Endometrial microvascular endothelial cells (primary cell): ENCODE measurements at regions not wholly inside any gene's neighbourhood (a gene's known extent, or its start where the extent isn't known, plus 50 kb on each side); places are given as distances from the start of the nearest gene placed in this dataset.

ENCODE experiments used
- in situ Hi-C: cut with HindIII; loops from 2 replicates; pipeline ENCODE4 v1.10.0; 2017; ENCODE audit warnings: low sequenced_read_pairs, low pct_unique_long_range_greater_than_20kb; ENCODE audit errors: inconsistent ontology term

- in situ Hi-C loops, result no loop called here
These were observed 72.0 kb downstream of the KCNF1 start for GRCh38 chr2:10983711-10984110.

- in situ Hi-C loops, result no loop called here
These were observed 72.8 kb downstream of the KCNF1 start for GRCh38 chr2:10984418-10985135.

- in situ Hi-C loops, result no loop called here
These were observed 73.5 kb downstream of the KCNF1 start for GRCh38 chr2:10985260-10985659.

GRCh38 chr2:10985901-10986535 lies 74.3 kb downstream of the KCNF1 start:
- in situ Hi-C loops, result no loop called here

- in situ Hi-C loops, result no loop called here
These were observed 75.7 kb downstream of the KCNF1 start for GRCh38 chr2:10987439-10987838.

- in situ Hi-C loops, result no loop called here
These were observed 76.1 kb downstream of the KCNF1 start for GRCh38 chr2:10987861-10988260.

GRCh38 chr2:10989151-10989550 lies 77.4 kb downstream of the KCNF1 start:
- in situ Hi-C loops, result no loop called here

GRCh38 chr2:10989782-10990181 lies 78.0 kb downstream of the KCNF1 start:
- in situ Hi-C loops, result no loop called here

- in situ Hi-C loops, result no loop called here
These were observed 78.9 kb downstream of the KCNF1 start for GRCh38 chr2:10990561-10991111.

GRCh38 chr2:10992023-10992791 lies 80.5 kb downstream of the KCNF1 start:
- in situ Hi-C loops, result no loop called here

GRCh38 chr2:10993001-10993481 lies 81.3 kb downstream of the KCNF1 start:
- in situ Hi-C loops, result no loop called here

- in situ Hi-C loops, result no loop called here
These were observed 83.7 kb downstream of the KCNF1 start for GRCh38 chr2:10995366-10995970.

GRCh38 chr2:11004199-11004598 lies 92.5 kb downstream of the KCNF1 start:
- in situ Hi-C loops, result loop anchor here (10.0 kb wide), 1 partner anchor 61 kb away; no protein-coding TSS in a partner anchor

- in situ Hi-C loops, result loop anchor here (10.0 kb wide), 1 partner anchor 60 kb away; no protein-coding TSS in a partner anchor
These were observed 93.3 kb downstream of the KCNF1 start for GRCh38 chr2:11005032-11005431.

GRCh38 chr2:11006191-11006590 lies 94.5 kb downstream of the KCNF1 start:
- in situ Hi-C loops, result loop anchor here (10.0 kb wide), 1 partner anchor 59 kb away; no protein-coding TSS in a partner anchor

GRCh38 chr2:11007331-11008264 lies 95.9 kb downstream of the KCNF1 start:
- in situ Hi-C loops, result loop anchor here (10.0 kb wide), 1 partner anchor 57 kb away; no protein-coding TSS in a partner anchor

GRCh38 chr2:11008773-11009172 lies 97.0 kb downstream of the KCNF1 start:
- in situ Hi-C loops, result loop anchor here (10.0 kb wide), 1 partner anchor 56 kb away; no protein-coding TSS in a partner anchor

- in situ Hi-C loops, result loop anchor here (10.0 kb wide), 1 partner anchor 56 kb away; no protein-coding TSS in a partner anchor
These were observed 97.4 kb downstream of the KCNF1 start for GRCh38 chr2:11009176-11009575.
